T-cell (primary cell): ENCODE measurements at regions not wholly inside any gene's neighbourhood (a gene's known extent, or its start where the extent isn't known, plus 50 kb on each side); places are given as distances from the start of the nearest gene placed in this dataset.

Source experiments
- ATAC-seq, 4 experiments: fragments of 200-7000 bp in 3 of 4; fragments of 150-1000 bp in 1 of 4; cut with Tn5 transposase; replicated peaks in 1 of 4; 1 replicate in 3 of 4; 2 replicates in 1 of 4; pipeline ENCODE4 v1.10.0; 2021; ENCODE audit warnings: moderate library complexity in 3 of 4, mild to moderate bottlenecking in 2 of 4, moderate number of reproducible peaks in 1 of 4
- CTCF ChIA-PET, 2 donors: fragments of 300-600 bp; sonication (Branson Sonifier 250); formaldehyde crosslinking; loops; one replicate each; lab custom pipeline; 2022; ENCODE audit warnings: antibody characterized with exemption in 2 of 2; lab: Charles Lee
- POLR2A ChIA-PET, 2 donors: fragments of 300-600 bp; sonication (Branson Sonifier 250); formaldehyde crosslinking; loops; one replicate each; lab custom pipeline; 2022; ENCODE audit warnings: antibody characterized with exemption in 2 of 2; lab: Charles Lee
- DNase-seq, 35 experiments: peaks; one replicate each; pipeline versions ENCODE4 v3.0.0 to v3.0.0-alpha.2; 2013 to 2023
- H3K27ac ChIP-seq: one replicate; pipeline ENCODE4 v1.5.1; 2013; ENCODE audit warnings: low read length
- H3K27me3 ChIP-seq, 2 experiments: replicated peaks in 1 of 2; 1 replicate in 1 of 2; 2 replicates in 1 of 2; pipeline versions ENCODE4 v1.6.1 to v1.7.0; 2013; ENCODE audit warnings: low read length in 1 of 2, mixed read lengths in 1 of 2; ENCODE audit not compliant: control insufficient read depth in 2 of 2, insufficient read depth in 2 of 2; ENCODE audit errors: extremely low read depth in 1 of 2
- H3K36me3 ChIP-seq, 2 donors: 1 replicate in 1 of 2; 2 replicates in 1 of 2; pipeline versions ENCODE4 v1.6.1 to v1.7.0; 2013; ENCODE audit warnings: low read length in 1 of 2; ENCODE audit not compliant: control insufficient read depth in 2 of 2, insufficient read depth in 1 of 2; ENCODE audit errors: extremely low read depth in 1 of 2
- H3K4me1 ChIP-seq, 2 experiments: 1 replicate in 1 of 2; 2 replicates in 1 of 2; pipeline versions ENCODE4 v1.6.1 to v1.7.0; 2013; ENCODE audit warnings: low read length in 2 of 2, mixed read lengths in 1 of 2; ENCODE audit not compliant: insufficient read depth in 2 of 2, control insufficient read depth in 1 of 2; ENCODE audit errors: extremely low read depth in 1 of 2
- H3K4me3 ChIP-seq, 2 donors: 1 replicate in 1 of 2; 2 replicates in 1 of 2; pipeline versions ENCODE4 v1.5.1 to v1.7.0; 2013; ENCODE audit warnings: mild to moderate bottlenecking in 2 of 2, low read length in 1 of 2, moderate library complexity in 1 of 2; ENCODE audit not compliant: control insufficient read depth in 1 of 2; ENCODE audit errors: extremely low read depth in 1 of 2
- H3K9me3 ChIP-seq: 2 replicates; pipeline ENCODE4 v1.7.0; 2013
- H3K27ac Mint-ChIP-seq, 2 donors: one replicate each; pipeline ENCODE4 v1.8.0; 2020 to 2021; ENCODE audit warnings: mild to moderate bottlenecking in 2 of 2, mixed read lengths in 2 of 2
- H3K27me3 Mint-ChIP-seq, 2 donors: one replicate each; pipeline ENCODE4 v1.8.0; 2021 to 2022; ENCODE audit warnings: mixed read lengths in 2 of 2
- H3K36me3 Mint-ChIP-seq: one replicate; pipeline ENCODE4 v1.8.0; 2021; ENCODE audit warnings: mixed read lengths
- H3K4me1 Mint-ChIP-seq, 3 donors: one replicate each; pipeline ENCODE4 v1.8.0; 2020 to 2022; ENCODE audit warnings: mixed read lengths in 3 of 3, mild to moderate bottlenecking in 1 of 3
- H3K4me3 Mint-ChIP-seq, 3 donors: one replicate each; pipeline ENCODE4 v1.8.0; 2020 to 2022; ENCODE audit warnings: mild to moderate bottlenecking in 3 of 3, mixed read lengths in 3 of 3, moderate library complexity in 3 of 3
- H3K9me3 Mint-ChIP-seq, 3 donors: one replicate each; pipeline ENCODE4 v1.8.0; 2020 to 2022; ENCODE audit warnings: mixed read lengths in 3 of 3
- WGBS: methylation state at CpG from one replicate; pipeline ENCODE4 v1.1.5; 2013; ENCODE audit warnings: missing lambda C conversion rate; ENCODE audit not compliant: insufficient coverage; 5-methylcytosine and 5-hydroxymethylcytosine counted together

DNA sequence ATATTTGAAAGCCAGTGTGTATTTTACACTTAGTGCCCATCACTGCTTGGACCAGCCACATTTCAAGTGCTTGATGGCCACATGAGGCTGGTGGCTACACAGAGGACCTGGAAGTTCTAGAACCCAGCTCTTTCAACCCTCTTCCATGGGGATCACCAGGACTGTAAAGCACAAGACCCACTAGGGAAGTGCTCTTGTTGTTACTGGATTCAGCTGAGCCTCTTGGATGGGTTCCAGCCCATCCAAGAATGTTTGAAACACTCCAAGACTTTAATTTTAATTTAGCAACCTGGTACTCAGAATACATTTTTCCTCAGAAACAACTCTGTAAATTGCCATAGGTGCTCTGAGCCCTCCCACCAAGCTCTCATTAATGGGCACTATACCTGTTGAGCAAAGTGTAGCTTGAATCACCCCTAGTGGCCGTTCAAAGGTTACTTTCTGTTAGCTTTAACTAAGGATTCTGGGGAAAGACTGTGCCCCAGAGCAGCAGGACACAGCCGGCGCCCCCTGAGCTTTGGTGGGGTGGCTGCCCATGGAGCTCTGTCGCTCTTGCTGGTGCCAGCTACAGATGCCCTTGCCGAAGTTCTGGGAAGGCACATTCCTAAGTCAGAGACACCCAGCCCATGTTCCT lies 212.4 kb downstream of the HSD17B3 start:
- Histone ChIP-seq H3K4me3 (no peak overlapping the region), H3K4me1 (no peaks in the 10 kb centered on the region), H3K9me3 (no peaks in the 10 kb centered on the region), H3K36me3 (no peaks in the 10 kb centered on the region), H3K27ac (no peak overlapping the region), H3K27me3 (peaks cover 0 to 14% of the 10 kb centered on the region in 2 experiments)
- POLR2A ChIA-PET: no interaction called here
- H3K9me3 Mint-ChIP-seq: peaks cover 0 to 4% (median 3%) of the 10 kb centered on the region in 3 donors
- ATAC-seq: no peak
- no peaks in the 10 kb centered on the region for H3K4me1 Mint-ChIP-seq
- CTCF ChIA-PET: interaction anchor here in 1 of 2 donors (0.7 kb wide), 1 partner anchor 939 kb away, joined by 3 read pairs; no protein-coding TSS in a partner anchor
- 85% methylated on average over 5 of the region's 5 CpGs for WGBS
- H3K4me3 Mint-ChIP-seq: no peak overlapping the region
- H3K27me3 Mint-ChIP-seq: peaks cover 8 to 9% of the 10 kb centered on the region in 2 donors
- H3K27ac Mint-ChIP-seq: no peak overlapping the region
- no peaks in the 10 kb centered on the region for H3K36me3 Mint-ChIP-seq
- no peak for DNase-seq

DNA sequence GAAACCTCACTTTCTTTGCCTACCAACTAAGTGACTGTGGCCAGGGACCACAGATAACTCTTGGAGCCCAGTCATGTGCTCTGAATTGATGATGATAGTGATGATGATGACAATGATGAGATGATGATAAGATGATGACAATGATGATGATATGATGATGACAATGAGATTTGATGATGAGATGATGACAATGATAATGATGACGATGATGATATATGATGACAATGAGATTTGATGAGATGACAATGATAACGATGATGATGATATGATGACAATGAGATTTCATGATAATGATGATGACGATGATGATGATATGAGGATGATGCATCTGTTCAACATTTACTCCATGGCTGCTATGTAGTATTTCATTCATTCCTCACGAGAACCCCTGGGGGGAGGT lies 213.0 kb downstream of the ERCC6L2 start:
- Mint-ChIP-seq H3K27ac (no peak overlapping the region), H3K4me3 (no peak overlapping the region), H3K4me1 (no peaks in the 10 kb centered on the region), H3K9me3 (peaks cover 0 to 4% (median 3%) of the 10 kb centered on the region in 3 donors), H3K36me3 (no peaks in the 10 kb centered on the region), H3K27me3 (peaks cover 8 to 9% of the 10 kb centered on the region in 2 donors)
- no peak overlapping the region for H3K27ac ChIP-seq
- CTCF ChIA-PET: interaction anchor here in 1 of 2 donors (0.7 kb wide), 1 partner anchor 938 kb away, joined by 3 read pairs; no protein-coding TSS in a partner anchor
- H3K4me1 ChIP-seq: no peaks in the 10 kb centered on the region
- DNase-seq (no peak), ATAC-seq (no peak)
- POLR2A ChIA-PET: no interaction called here
- WGBS: 100% methylated on average over 1 of the region's 4 CpGs
- peaks cover 0 to 17% of the 10 kb centered on the region in 2 experiments for H3K27me3 ChIP-seq
- no peaks in the 10 kb centered on the region for H3K9me3 ChIP-seq
- no peak overlapping the region for H3K4me3 ChIP-seq
- H3K36me3 ChIP-seq: no peaks in the 10 kb centered on the region

DNA sequence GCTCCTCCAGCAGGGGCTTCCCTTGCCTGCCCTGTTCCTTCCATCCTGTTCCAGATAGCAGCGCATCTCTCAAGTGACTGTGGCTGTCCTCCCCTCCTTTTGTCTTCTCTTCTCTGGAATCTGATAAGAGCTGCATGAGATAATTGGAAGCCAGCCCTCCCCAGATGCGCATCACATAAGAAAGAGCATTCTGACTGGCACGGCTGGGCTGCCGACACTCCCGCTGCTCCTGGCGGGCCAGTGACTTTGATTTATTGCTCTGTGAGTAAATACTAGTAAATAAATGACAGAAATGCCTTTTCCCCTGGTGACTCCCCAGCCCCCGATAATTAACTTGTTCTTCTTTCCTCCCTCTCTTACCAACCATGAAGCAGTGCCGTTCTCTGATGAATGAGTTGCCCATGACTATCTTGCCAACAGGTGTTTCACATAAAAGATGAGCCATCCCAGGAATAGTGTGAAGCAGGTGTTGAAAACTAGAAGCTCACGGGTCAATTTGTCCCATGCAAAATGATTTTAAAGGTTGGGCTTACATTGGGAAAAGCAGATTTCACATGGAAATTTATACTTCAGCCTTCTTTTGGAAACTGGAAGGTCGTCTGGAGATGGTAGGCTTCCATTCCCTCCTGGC lies 212.3 kb downstream of the ERCC6L2 start:
- Mint-ChIP-seq H3K36me3 (no peaks in the 10 kb centered on the region), H3K4me1 (no peaks in the 10 kb centered on the region), H3K27ac (no peak overlapping the region), H3K27me3 (peaks cover 8 to 9% of the 10 kb centered on the region in 2 donors), H3K4me3 (no peak overlapping the region), H3K9me3 (peaks cover 0 to 4% (median 3%) of the 10 kb centered on the region in 3 donors)
- Histone ChIP-seq H3K27me3 (peaks cover 0 to 18% of the 10 kb centered on the region in 2 experiments), H3K4me3 (no peak overlapping the region), H3K9me3 (no peaks in the 10 kb centered on the region), H3K27ac (no peak overlapping the region), H3K36me3 (no peaks in the 10 kb centered on the region), H3K4me1 (no peaks in the 10 kb centered on the region)
- ChIA-PET POLR2A (no interaction called here), CTCF (interaction anchor here in 1 of 2 donors (0.6 kb wide), 1 partner anchor 140 kb away, joined by 3 read pairs; no protein-coding TSS in a partner anchor)
- ATAC-seq (no peak), DNase-seq (no peak)
- WGBS: no CpG with 5 or more reads among the region's 10 CpGs

DNA sequence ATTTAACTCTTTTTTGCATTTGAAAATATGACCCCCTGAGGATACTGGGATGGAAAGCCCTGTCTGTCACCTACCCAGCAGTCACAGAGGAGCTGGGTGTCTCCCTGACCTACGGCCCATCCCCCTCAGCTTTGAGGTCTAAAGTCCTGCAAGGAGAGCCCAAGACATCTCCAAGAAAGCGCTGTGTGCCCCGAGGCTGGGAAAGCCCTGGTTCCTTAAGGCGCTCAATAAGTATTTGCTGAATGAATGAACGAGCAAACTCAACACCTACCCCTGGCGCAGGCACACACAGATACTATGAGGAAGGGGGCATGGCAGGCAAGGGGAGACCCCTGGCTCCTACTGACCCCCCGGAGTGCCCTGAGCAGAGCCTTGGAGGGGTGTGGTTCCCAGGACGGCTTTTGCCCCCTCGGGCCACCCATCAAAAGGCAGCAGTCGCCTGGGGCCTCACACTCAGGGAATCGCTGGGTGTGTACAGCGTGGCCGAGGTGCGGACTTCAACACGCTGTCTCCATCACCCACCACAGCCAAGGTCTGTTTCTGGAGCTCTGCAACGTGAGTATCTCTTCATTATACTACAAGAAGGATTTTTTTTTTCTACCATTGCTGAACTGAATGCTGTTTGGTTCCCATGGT lies 211.6 kb downstream of the ERCC6L2 start:
- Histone ChIP-seq H3K4me1 (no peaks in the 10 kb centered on the region), H3K4me3 (no peak overlapping the region), H3K36me3 (no peaks in the 10 kb centered on the region), H3K27ac (no peak overlapping the region), H3K27me3 (peaks cover 0 to 20% of the 10 kb centered on the region in 2 experiments), H3K9me3 (no peaks in the 10 kb centered on the region)
- no peak for ATAC-seq
- no peak for DNase-seq
- ChIA-PET CTCF (interaction anchor here in 1 of 2 donors (0.6 kb wide), 1 partner anchor 141 kb away, joined by 3 read pairs; no protein-coding TSS in a partner anchor), POLR2A (no interaction called here)
- H3K4me3 Mint-ChIP-seq: no peak overlapping the region
- peaks cover 8 to 9% of the 10 kb centered on the region in 2 donors for H3K27me3 Mint-ChIP-seq
- peaks cover 0 to 4% (median 3%) of the 10 kb centered on the region in 3 donors for H3K9me3 Mint-ChIP-seq
- no peaks in the 10 kb centered on the region for H3K36me3 Mint-ChIP-seq
- no peak overlapping the region for H3K27ac Mint-ChIP-seq
- no peaks in the 10 kb centered on the region for H3K4me1 Mint-ChIP-seq
- WGBS: 70% methylated on average over 4 of the region's 16 CpGs

DNA sequence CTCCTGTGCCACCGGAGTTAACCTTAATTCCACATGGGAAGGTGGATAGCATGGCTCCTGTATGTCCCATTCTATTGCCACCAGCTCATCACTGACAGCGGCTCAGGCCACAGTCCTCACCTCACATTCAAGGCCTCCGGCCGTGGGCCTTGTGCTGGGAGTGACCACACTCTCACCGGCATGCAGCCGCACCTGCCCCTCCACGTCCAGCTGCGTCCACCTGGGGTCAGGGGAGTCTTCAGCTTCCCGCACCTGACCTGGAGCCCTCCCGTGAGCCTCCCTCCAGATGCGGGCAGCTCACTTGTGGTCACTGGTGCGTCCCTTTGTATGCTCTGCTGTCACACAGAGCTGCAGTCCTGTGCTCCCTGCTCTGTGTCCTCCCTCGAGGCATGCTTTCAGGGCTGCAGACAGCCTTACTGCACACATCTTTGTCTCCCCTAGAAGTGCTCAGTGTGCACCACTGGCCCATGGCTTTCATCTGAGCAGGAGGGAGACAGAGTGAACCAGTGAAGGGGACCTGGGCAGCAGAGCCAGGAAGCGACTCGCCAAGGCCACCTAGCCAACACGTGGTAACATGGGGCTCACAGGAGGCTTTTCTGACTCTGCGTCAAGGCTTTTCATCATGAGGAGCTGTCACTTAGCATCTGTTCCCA lies 210.1 kb downstream of the ERCC6L2 start:
- Histone ChIP-seq H3K4me3 (no peak overlapping the region), H3K27ac (no peak overlapping the region), H3K4me1 (no peaks in the 10 kb centered on the region), H3K9me3 (no peaks in the 10 kb centered on the region), H3K27me3 (peaks cover 0 to 22% of the 10 kb centered on the region in 2 experiments), H3K36me3 (no peaks in the 10 kb centered on the region)
- DNase-seq: no peak
- Mint-ChIP-seq H3K27ac (no peak overlapping the region), H3K9me3 (peaks cover 0 to 4% (median 2%) of the 10 kb centered on the region in 3 donors), H3K27me3 (peaks cover 8 to 11% of the 10 kb centered on the region in 2 donors), H3K36me3 (no peaks in the 10 kb centered on the region), H3K4me3 (no peak overlapping the region), H3K4me1 (no peaks in the 10 kb centered on the region)
- ATAC-seq: no peak
- WGBS: 82% methylated on average over 8 of the region's 17 CpGs
- ChIA-PET POLR2A (no interaction called here), CTCF (no interaction called here)

DNA sequence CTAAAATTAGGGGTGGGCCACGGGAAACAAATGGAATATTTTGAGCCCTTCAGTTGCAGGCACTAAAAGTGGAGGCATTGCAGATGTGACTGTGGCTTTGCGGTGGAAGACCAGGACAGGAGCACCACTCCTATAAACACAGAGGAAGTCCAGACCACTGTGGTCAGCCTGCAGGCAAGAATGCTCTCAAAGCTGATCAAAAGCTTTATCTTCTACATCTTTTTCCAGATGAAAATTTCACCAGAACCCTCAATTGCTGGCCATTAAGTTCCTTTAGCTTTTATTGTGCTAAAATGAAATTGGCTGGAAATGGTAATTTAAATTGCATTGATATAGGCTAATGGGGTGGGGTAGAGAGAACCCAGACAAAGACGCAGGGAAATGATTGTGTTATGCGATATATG lies 208.8 kb downstream of the ERCC6L2 start:
- Histone ChIP-seq H3K9me3 (no peaks in the 10 kb centered on the region), H3K36me3 (no peaks in the 10 kb centered on the region), H3K27ac (no peak overlapping the region), H3K27me3 (peaks cover 0 to 26% of the 10 kb centered on the region in 2 experiments), H3K4me3 (no peak overlapping the region), H3K4me1 (no peaks in the 10 kb centered on the region)
- 100% methylated on average over 1 of the region's 4 CpGs for WGBS
- CTCF ChIA-PET: no interaction called here
- no peak for DNase-seq
- Mint-ChIP-seq H3K36me3 (no peaks in the 10 kb centered on the region), H3K27me3 (peaks cover 8 to 15% of the 10 kb centered on the region in 2 donors), H3K9me3 (peaks cover 0 to 4% (median 0%) of the 10 kb centered on the region in 3 donors), H3K4me3 (no peak overlapping the region), H3K27ac (no peak overlapping the region), H3K4me1 (no peaks in the 10 kb centered on the region)
- no peak for ATAC-seq
- POLR2A ChIA-PET: no interaction called here
